Hepatocyte (in vitro differentiated cells): ENCODE measurements at regions not wholly inside any gene's neighbourhood (a gene's known extent, or its start where the extent isn't known, plus 50 kb on each side); places are given as distances from the start of the nearest gene placed in this dataset.

ENCODE experiments used
- CTCF ChIP-seq: fragments of 200-600 bp; sonication (generic); IDR thresholded peaks from 2 replicates; pipeline ENCODE4 v1.5.1; 2016; ENCODE audit warnings: antibody characterized with exemption, mild to moderate bottlenecking; ENCODE audit not compliant: poor library complexity
- EZH2 ChIP-seq: fragments of 200-600 bp; sonication (generic); IDR thresholded peaks from 2 replicates; pipeline ENCODE4 v1.6.1; 2016; ENCODE audit warnings: antibody characterized with exemption, mild to moderate bottlenecking, borderline replicate concordance

GRCh38 chr4:10180927-10181744, 64.5 kb upstream of the WDR1 start:
- TF ChIP-seq EZH2: no peak
- no peak for TF ChIP-seq CTCF
